ENCODE measurements at regions not wholly inside any gene's neighbourhood (a gene's known extent, or its start where the extent isn't known, plus 50 kb on each side); places are given as distances from the start of the nearest gene placed in this dataset.

GRCh38 chr1:55970526-55971110, 608.7 kb downstream of the PLPP3 start:
- H3K9ac ChIP-seq (ENCODE audit: control insufficient read depth, insufficient read depth, low read length) = no peak overlapping the region
- H2AFZ ChIP-seq (ENCODE audit: control insufficient read depth, low read depth, low read length) = no peak overlapping the region
- RAD21 ChIA-PET (ENCODE audit: unreplicated experiment) = interaction anchor here (0.7 kb wide), 1 partner anchor 80 kb away, joined by 4 read pairs; no protein-coding TSS in a partner anchor
- H3K4me2 ChIP-seq (ENCODE audit: control insufficient read depth, insufficient read depth) = no peak overlapping the region
- in situ Hi-C loops (cut with MboI) = no loop called here
- H3K4me1 ChIP-seq (ENCODE audit: control insufficient read depth, insufficient read depth, low read length) = no peaks in the 10 kb centered on the region
- H3K36me3 ChIP-seq (ENCODE audit: control insufficient read depth in 2 of 2, insufficient read depth in 2 of 2, low read length in 1 of 2) = no peaks in the 10 kb centered on the region
- DNase-seq (ENCODE audit: low read depth, low spot score) (no peak), ATAC-seq (no peak), FAIRE-seq (no peak)
- H3K27me3 ChIP-seq (replicated peaks in 1 of 2; ENCODE audit: control insufficient read depth in 2 of 2, insufficient read depth in 2 of 2, low read length in 1 of 2) = no peaks in the 10 kb centered on the region; a peak in 1 of 4 replicates
- H3K79me2 ChIP-seq (ENCODE audit: control insufficient read depth, insufficient read depth, low read length) = no peaks in the 10 kb centered on the region
- no peaks in the 10 kb centered on the region for H4K20me1 ChIP-seq (ENCODE audit: control insufficient read depth, insufficient read depth)
- no peaks in the 10 kb centered on the region for H3K9me3 ChIP-seq (replicated peaks; ENCODE audit: control insufficient read depth, insufficient read depth, low read length)
- POLR2A ChIA-PET = interaction anchor here (0.6 to 1.4 kb wide), 4 partner anchors 20 to 693 kb away, joined by 3 to 7 read pairs (median 4); no protein-coding TSS in a partner anchor
- no TSS peak for BruUV-seq (replicated peaks)
- SMC1A ChIA-PET (ENCODE audit: uncharacterized antibody, unreplicated experiment) = interaction anchor here (1.0 to 2.0 kb wide), 3 partner anchors 18 to 499 kb away, joined by 3 to 6 read pairs (median 5); no protein-coding TSS in a partner anchor
- intact Hi-C loops (cut with micrococcal nuclease; ENCODE audit: unreplicated experiment) = no loop called here
- CTCF ChIA-PET = interaction anchor here (0.6 to 2.2 kb wide), 2 partner anchors 12 to 45 kb away, joined by 3 to 6 read pairs; no protein-coding TSS in a partner anchor
- no peak overlapping the region for H3K27ac ChIP-seq (ENCODE audit: control insufficient read depth, insufficient read depth)
- no peak overlapping the region for H3K4me3 ChIP-seq
- TF ChIP-seq POLR2A (IDR thresholded peaks at IDR 0.05; ENCODE audit: low read depth, low read length) = no peak
- no peak for TF ChIP-seq GABPA (IDR thresholded peaks at IDR 0.05; ENCODE audit: low read depth)

GRCh38 chr1:55969322-55969721, 610.0 kb downstream of the PLPP3 start:
- DNase-seq (ENCODE audit: low read depth, low spot score) (no peak), FAIRE-seq (no peak), ATAC-seq (no peak)
- Histone ChIP-seq H3K9me3 (replicated peaks; ENCODE audit: control insufficient read depth, insufficient read depth, low read length) (no peaks in the 10 kb centered on the region), H3K4me1 (ENCODE audit: control insufficient read depth, insufficient read depth, low read length) (no peaks in the 10 kb centered on the region), H4K20me1 (ENCODE audit: control insufficient read depth, insufficient read depth) (no peaks in the 10 kb centered on the region), H3K9ac (ENCODE audit: control insufficient read depth, insufficient read depth, low read length) (no peak overlapping the region), H3K27me3 (replicated peaks in 1 of 2; ENCODE audit: control insufficient read depth in 2 of 2, insufficient read depth in 2 of 2, low read length in 1 of 2) (no peaks in the 10 kb centered on the region; a peak in 1 of 4 replicates), H3K36me3 (ENCODE audit: control insufficient read depth in 2 of 2, insufficient read depth in 2 of 2, low read length in 1 of 2) (no peaks in the 10 kb centered on the region), H2AFZ (ENCODE audit: control insufficient read depth, low read depth, low read length) (no peak overlapping the region), H3K79me2 (ENCODE audit: control insufficient read depth, insufficient read depth, low read length) (no peaks in the 10 kb centered on the region), H3K4me3 (no peak overlapping the region), H3K27ac (ENCODE audit: control insufficient read depth, insufficient read depth) (no peak overlapping the region), H3K4me2 (ENCODE audit: control insufficient read depth, insufficient read depth) (no peak overlapping the region)
- no TSS peak for BruUV-seq (replicated peaks)
- RAD21 ChIA-PET (ENCODE audit: unreplicated experiment) = interaction anchor here (0.7 kb wide), 1 partner anchor 358 kb away, joined by 3 read pairs; no protein-coding TSS in a partner anchor
- SMC1A ChIA-PET (ENCODE audit: uncharacterized antibody, unreplicated experiment) = no interaction called here
- intact Hi-C loops (cut with micrococcal nuclease; ENCODE audit: unreplicated experiment) = no loop called here
- CTCF ChIA-PET = no interaction called here
- POLR2A ChIA-PET = no interaction called here
- TF ChIP-seq IRF5 (IDR thresholded peaks at IDR 0.05; ENCODE audit: borderline replicate concordance) = no peak
- no peak for TF ChIP-seq ZNF687 (IDR thresholded peaks at IDR 0.05)
- no peak for TF ChIP-seq STAT1 (conservative IDR thresholded peaks at IDR 0.05)
- TF ChIP-seq E2F8 (IDR thresholded peaks at IDR 0.05; ENCODE audit: low read depth, partially characterized antibody) = no peak
- in situ Hi-C loops (cut with MboI) = no loop called here
